ENCODE measurements at regions not wholly inside any gene's neighbourhood (a gene's known extent, or its start where the extent isn't known, plus 50 kb on each side); places are given as distances from the start of the nearest gene placed in this dataset.

GRCh38 chr2:42849311-42849710 is 56.9 kb upstream of the HAAO start:
- TF ChIP-seq CTCF (IDR thresholded peaks at IDR 0.05; ENCODE audit: low read depth, low read length) (no peak), EZH2phosphoT487 (IDR thresholded peaks at IDR 0.05; ENCODE audit: low read depth) (no peak)
